H54 (cell line): ENCODE measurements at regions not wholly inside any gene's neighbourhood (a gene's known extent, or its start where the extent isn't known, plus 50 kb on each side); places are given as distances from the start of the nearest gene placed in this dataset.

Experiments used
- DNase-seq: peaks from one replicate; pipeline ENCODE4 v3.0.0; 2011; ENCODE audit warnings: low spot score, mixed read lengths; ENCODE audit not compliant: insufficient read length
- FAIRE-seq: peaks from 3 replicates; lab custom pipeline; 2011; peaks lifted over from hg19 to GRCh38; lab: Jason Lieb, UNC
- POLR2A ChIP-seq: IDR thresholded peaks from 2 replicates; pipeline ENCODE4 v1.6.1; 2011; ENCODE audit warnings: low read depth, mild to moderate bottlenecking, low read length

DNA sequence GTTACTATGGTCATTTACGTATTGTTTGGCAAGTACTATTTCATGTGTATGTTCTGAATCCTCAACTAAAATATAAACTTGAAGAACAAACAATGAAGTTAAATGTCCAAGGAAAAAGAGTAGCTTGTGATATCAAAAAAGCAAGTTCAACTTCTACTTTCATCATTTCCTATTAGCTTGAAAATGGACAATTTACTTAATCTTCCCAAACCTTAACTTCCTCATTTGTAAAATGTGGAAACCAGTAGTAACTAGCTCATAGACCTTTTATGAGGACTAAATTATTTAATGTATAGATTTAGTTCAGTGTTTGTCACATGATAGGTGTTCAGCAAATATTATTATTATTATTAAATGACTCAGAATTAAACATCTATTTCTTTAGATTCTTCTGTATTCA, 276.8 kb upstream of the TET2 start:
- DNase-seq, result no peak
- no peak for FAIRE-seq
- no peak for TF ChIP-seq POLR2A

- no peak for DNase-seq
- TF ChIP-seq POLR2A, result no peak
- no peak for FAIRE-seq
These were observed 276.0 kb upstream of the TET2 start for GRCh38 chr4:104870495-104871233.

DNA sequence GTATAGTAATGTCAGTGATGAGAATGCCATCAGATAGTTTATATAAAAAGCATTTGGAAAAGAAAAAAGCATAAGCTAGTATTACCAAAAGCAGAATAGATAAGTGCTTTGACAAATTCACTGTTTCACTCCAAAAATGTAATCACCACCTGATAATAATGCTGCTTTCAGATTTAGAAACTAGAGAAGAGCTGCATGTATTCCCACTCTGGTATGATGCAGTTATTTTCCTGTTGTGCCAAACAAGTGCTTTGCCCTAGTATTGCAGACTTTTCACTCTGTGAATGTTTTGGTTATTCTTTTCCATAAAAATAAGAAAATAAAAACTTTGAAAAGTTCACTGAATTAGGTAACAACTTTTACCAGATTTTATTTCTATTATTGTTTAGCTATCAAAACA, 267.7 kb upstream of the TET2 start:
- no peak for TF ChIP-seq POLR2A
- DNase-seq (no peak), FAIRE-seq (no peak)

GRCh38 chr4:104879367-104879766, 267.3 kb upstream of the TET2 start:
- DNase-seq, result no peak
- TF ChIP-seq POLR2A, result no peak
- no peak for FAIRE-seq

- FAIRE-seq (no peak), DNase-seq (no peak)
- TF ChIP-seq POLR2A, result no peak
These were observed 266.8 kb upstream of the TET2 start for GRCh38 chr4:104879854-104880253.

GRCh38 chr4:104881136-104881886, 265.4 kb upstream of the TET2 start:
- TF ChIP-seq POLR2A, result no peak
- DNase-seq, result no peak
- no peak for FAIRE-seq

GRCh38 chr4:104890598-104891275, 255.9 kb upstream of the TET2 start:
- no peak for TF ChIP-seq POLR2A
- DNase-seq (no peak), FAIRE-seq (no peak)

GRCh38 chr4:104896660-104897645, 249.7 kb upstream of the TET2 start:
- TF ChIP-seq POLR2A, result no peak
- FAIRE-seq (no peak), DNase-seq (no peak)

GRCh38 chr4:104899863-104900262, 246.8 kb upstream of the TET2 start:
- DNase-seq, result no peak
- TF ChIP-seq POLR2A, result no peak
- FAIRE-seq, result no peak

DNA sequence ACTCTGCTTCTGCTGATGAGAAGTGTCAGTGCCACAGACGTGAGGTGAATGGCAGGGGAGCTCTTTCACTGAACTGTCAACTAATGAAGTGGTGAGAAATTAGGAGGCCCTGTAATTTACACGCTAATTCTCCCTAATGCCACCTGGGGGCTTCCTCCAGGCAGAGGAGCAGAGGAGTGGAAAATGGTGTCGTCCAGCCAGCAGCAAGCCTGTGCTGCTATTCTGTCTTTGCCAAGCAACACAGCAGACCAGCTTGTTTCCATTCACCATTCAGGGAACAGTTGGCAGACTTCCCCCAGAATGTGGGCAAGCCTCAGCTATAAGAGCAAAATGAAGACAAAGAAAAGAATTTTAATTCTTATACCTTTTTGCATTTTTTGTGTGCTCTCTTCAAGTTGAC, 245.2 kb upstream of the TET2 start:
- FAIRE-seq (no peak), DNase-seq (no peak)
- no peak for TF ChIP-seq POLR2A

GRCh38 chr4:104901961-104902605, 244.6 kb upstream of the TET2 start:
- no peak for FAIRE-seq
- TF ChIP-seq POLR2A, result no peak
- DNase-seq, result no peak

DNA sequence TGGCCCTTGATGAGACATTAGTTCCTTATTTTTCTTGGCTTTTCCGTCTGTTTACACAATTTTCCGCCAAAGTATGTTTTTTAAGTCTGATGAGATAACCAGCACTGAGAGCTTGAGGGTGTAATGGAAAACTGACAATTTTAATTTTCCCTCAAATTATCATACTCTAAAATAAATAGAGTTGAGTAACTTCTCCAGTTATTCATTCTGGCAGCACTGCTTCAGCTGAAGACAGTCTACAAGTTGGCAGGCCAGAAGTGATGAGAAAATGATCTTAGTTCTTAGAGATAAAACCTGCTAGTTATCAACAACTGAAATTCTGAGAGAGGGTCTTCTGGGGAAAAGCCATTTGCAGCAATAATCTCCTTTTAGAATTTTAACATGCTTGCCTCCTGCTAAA, 241.6 kb upstream of the TET2 start:
- DNase-seq (no peak), FAIRE-seq (no peak)
- TF ChIP-seq POLR2A, result no peak

GRCh38 chr4:104905546-104905945, 241.1 kb upstream of the TET2 start:
- DNase-seq (no peak), FAIRE-seq (no peak)
- no peak for TF ChIP-seq POLR2A
